Brain microvascular endothelial cell (primary cell): ENCODE measurements at regions not wholly inside any gene's neighbourhood (a gene's known extent, or its start where the extent isn't known, plus 50 kb on each side); places are given as distances from the start of the nearest gene placed in this dataset.

Experiments used
- DNase-seq: peaks from one replicate; pipeline ENCODE4 v3.0.0-alpha.2; 2020
- H3K27ac ChIP-seq: fragments of 250-450 bp; sonication (Bioruptor Pico); 2 replicates; pipeline ENCODE4 v1.5.1; 2020; ENCODE audit warnings: mild to moderate bottlenecking, moderate library complexity
- H3K27me3 ChIP-seq: fragments of 250-450 bp; sonication (Bioruptor Pico); replicated peaks from 2 replicates; pipeline ENCODE4 v1.5.1; 2020; ENCODE audit warnings: mild to moderate bottlenecking
- H3K36me3 ChIP-seq: fragments of 250-450 bp; sonication (Bioruptor Pico); replicated peaks from 2 replicates; pipeline ENCODE4 v1.5.1; 2020; ENCODE audit warnings: mild to moderate bottlenecking
- H3K4me3 ChIP-seq: 2 replicates; pipeline ENCODE4 v1.5.1; 2011; ENCODE audit warnings: low read depth, mild to moderate bottlenecking, control low read depth, low read length, moderate library complexity
- CTCF ChIP-seq: IDR thresholded peaks from 2 replicates; pipeline ENCODE4 v1.5.1; 2011; ENCODE audit warnings: low read depth, mild to moderate bottlenecking, moderate library complexity, low read length, control low read depth, inconsistent platforms; ENCODE audit errors: missing control alignments
- in situ Hi-C: cut with HindIII; loops from 2 replicates; pipeline ENCODE4 v1.10.0; 2017; ENCODE audit warnings: low sequenced_read_pairs, low pct_ligation_motif_present

- no peak for TF ChIP-seq CTCF
- Histone ChIP-seq H3K36me3 (no peaks in the 10 kb centered on the region), H3K27ac (no peak overlapping the region), H3K4me3 (no peak overlapping the region), H3K27me3 (no peaks in the 10 kb centered on the region)
- in situ Hi-C loops, result no loop called here
- no peak for DNase-seq
Measured at GRCh38 chr17:13807103-13807502, 205.4 kb upstream of the HS3ST3A1 start.

- H3K4me3 ChIP-seq, result no peak overlapping the region
- in situ Hi-C loops, result no loop called here
- no peaks in the 10 kb centered on the region for H3K27me3 ChIP-seq
- TF ChIP-seq CTCF, result no peak
- H3K27ac ChIP-seq, result no peak overlapping the region
- H3K36me3 ChIP-seq, result no peaks in the 10 kb centered on the region
- no peak for DNase-seq
Measured at GRCh38 chr17:13812350-13812749, 210.6 kb upstream of the HS3ST3A1 start.

GRCh38 chr17:13813347-13814240, 211.9 kb upstream of the HS3ST3A1 start:
- H3K27me3 ChIP-seq, result no peaks in the 10 kb centered on the region
- H3K4me3 ChIP-seq, result no peak overlapping the region
- H3K36me3 ChIP-seq, result no peaks in the 10 kb centered on the region
- in situ Hi-C loops, result no loop called here
- no peak for TF ChIP-seq CTCF
- no peak overlapping the region for H3K27ac ChIP-seq
- DNase-seq, result no peak

- H3K4me3 ChIP-seq, result no peak overlapping the region
- no peak overlapping the region for H3K27ac ChIP-seq
- H3K27me3 ChIP-seq, result no peaks in the 10 kb centered on the region
- in situ Hi-C loops, result no loop called here
- no peaks in the 10 kb centered on the region for H3K36me3 ChIP-seq
- TF ChIP-seq CTCF, result no peak
- no peak for DNase-seq
Measured at GRCh38 chr17:13822700-13823099, 221.0 kb upstream of the HS3ST3A1 start.

- in situ Hi-C loops, result no loop called here
- DNase-seq, result no peak
- H3K36me3 ChIP-seq, result no peaks in the 10 kb centered on the region
- TF ChIP-seq CTCF, result no peak
- no peak overlapping the region for H3K4me3 ChIP-seq
- no peak overlapping the region for H3K27ac ChIP-seq
- H3K27me3 ChIP-seq, result no peaks in the 10 kb centered on the region
Measured at GRCh38 chr17:13825526-13826040, 223.9 kb upstream of the HS3ST3A1 start.

GRCh38 chr17:13827118-13827517, 225.4 kb upstream of the HS3ST3A1 start:
- in situ Hi-C loops, result no loop called here
- no peak for TF ChIP-seq CTCF
- no peak overlapping the region for H3K4me3 ChIP-seq
- no peak for DNase-seq
- H3K36me3 ChIP-seq, result no peaks in the 10 kb centered on the region
- H3K27ac ChIP-seq, result no peak overlapping the region
- H3K27me3 ChIP-seq, result no peaks in the 10 kb centered on the region
